Neural cell (in vitro differentiated cells): ENCODE measurements at regions not wholly inside any gene's neighbourhood (a gene's known extent, or its start where the extent isn't known, plus 50 kb on each side); places are given as distances from the start of the nearest gene placed in this dataset.

Experiments
- EP300 ChIP-seq: fragments of 450-650 bp; conservative IDR thresholded peaks from 2 replicates; pipeline ENCODE4 v1.6.1; 2014; ENCODE audit warnings: antibody characterized with exemption, mild to moderate bottlenecking, moderate library complexity; ENCODE audit not compliant: poor library complexity, severe bottlenecking
- EZH2 ChIP-seq: fragments of 200-600, 300-800 bp; shearing (Covaris generic), sonication (generic); IDR thresholded peaks from 2 replicates; pipeline ENCODE4 v1.6.1; 2014; ENCODE audit warnings: antibody characterized with exemption, low read length, borderline replicate concordance, mild to moderate bottlenecking; ENCODE audit not compliant: insufficient read depth, poor library complexity, severe bottlenecking
- MXI1 ChIP-seq: fragments of 450-650 bp; conservative IDR thresholded peaks from 2 replicates; pipeline ENCODE4 v1.6.1; 2014; ENCODE audit warnings: antibody characterized with exemption, mild to moderate bottlenecking; ENCODE audit not compliant: poor library complexity, severe bottlenecking
- POLR2AphosphoS5 ChIP-seq: IDR thresholded peaks from 2 replicates; pipeline ENCODE4 v1.6.1; 2012
- RAD21 ChIP-seq: fragments of 450-650 bp; conservative IDR thresholded peaks from 2 replicates; pipeline ENCODE4 v1.6.1; 2014; ENCODE audit warnings: antibody characterized with exemption, mild to moderate bottlenecking, moderate library complexity
- TAF1 ChIP-seq: IDR thresholded peaks from 2 replicates; pipeline ENCODE4 v1.6.1; 2012; ENCODE audit warnings: low read depth
- TF ChIP-seq, protein P1 (sequence below): fragments of 450-650 bp; IDR thresholded peaks from 2 replicates; pipeline ENCODE4 v1.5.1; 2014; ENCODE audit warnings: antibody characterized with exemption, mild to moderate bottlenecking, moderate library complexity; ENCODE audit not compliant: poor library complexity, severe bottlenecking
- TF ChIP-seq, protein P2 (sequence below): IDR thresholded peaks from 2 replicates; pipeline ENCODE4 v1.6.1; 2012; ENCODE audit warnings: borderline replicate concordance

DNA sequence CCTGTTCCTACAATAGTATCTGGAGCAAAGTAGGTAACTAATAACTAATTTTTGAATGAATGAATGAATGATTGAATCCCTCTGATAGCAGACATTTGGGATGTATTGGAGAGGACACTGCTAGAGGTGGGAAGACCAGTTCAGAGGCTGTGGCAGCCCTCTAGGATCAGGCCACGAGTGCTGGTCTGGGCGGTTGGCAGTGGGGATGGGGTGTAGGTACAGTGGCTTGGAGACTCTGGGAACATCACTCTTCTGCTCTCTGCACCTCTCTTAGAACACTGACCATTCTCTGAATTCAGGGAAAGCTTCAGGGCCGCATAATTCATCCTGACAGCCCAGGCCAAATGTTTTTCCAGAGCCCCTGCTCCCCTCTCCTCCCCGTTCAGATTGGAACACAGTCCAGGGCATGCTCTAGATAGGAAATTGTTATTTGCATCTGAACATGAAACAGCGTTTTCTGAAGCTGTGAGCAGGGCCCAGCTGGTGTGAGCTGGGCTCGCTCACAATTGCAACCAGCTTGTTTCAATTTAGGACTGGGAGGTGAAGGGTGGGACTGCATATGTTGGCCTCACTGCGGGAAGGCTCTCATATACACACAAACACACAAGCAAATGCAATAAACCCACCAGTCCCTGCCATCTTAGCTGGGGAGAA is 253.1 kb upstream of the USP24 start:
- TF ChIP-seq, protein P1, sequence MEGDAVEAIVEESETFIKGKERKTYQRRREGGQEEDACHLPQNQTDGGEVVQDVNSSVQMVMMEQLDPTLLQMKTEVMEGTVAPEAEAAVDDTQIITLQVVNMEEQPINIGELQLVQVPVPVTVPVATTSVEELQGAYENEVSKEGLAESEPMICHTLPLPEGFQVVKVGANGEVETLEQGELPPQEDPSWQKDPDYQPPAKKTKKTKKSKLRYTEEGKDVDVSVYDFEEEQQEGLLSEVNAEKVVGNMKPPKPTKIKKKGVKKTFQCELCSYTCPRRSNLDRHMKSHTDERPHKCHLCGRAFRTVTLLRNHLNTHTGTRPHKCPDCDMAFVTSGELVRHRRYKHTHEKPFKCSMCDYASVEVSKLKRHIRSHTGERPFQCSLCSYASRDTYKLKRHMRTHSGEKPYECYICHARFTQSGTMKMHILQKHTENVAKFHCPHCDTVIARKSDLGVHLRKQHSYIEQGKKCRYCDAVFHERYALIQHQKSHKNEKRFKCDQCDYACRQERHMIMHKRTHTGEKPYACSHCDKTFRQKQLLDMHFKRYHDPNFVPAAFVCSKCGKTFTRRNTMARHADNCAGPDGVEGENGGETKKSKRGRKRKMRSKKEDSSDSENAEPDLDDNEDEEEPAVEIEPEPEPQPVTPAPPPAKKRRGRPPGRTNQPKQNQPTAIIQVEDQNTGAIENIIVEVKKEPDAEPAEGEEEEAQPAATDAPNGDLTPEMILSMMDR = no peak
- TF ChIP-seq EP300 (no peak), RAD21 (no peak), POLR2AphosphoS5 (no peak), EZH2 (no peak), MXI1 (no peak), TAF1 (no peak)
- TF ChIP-seq, protein P2, sequence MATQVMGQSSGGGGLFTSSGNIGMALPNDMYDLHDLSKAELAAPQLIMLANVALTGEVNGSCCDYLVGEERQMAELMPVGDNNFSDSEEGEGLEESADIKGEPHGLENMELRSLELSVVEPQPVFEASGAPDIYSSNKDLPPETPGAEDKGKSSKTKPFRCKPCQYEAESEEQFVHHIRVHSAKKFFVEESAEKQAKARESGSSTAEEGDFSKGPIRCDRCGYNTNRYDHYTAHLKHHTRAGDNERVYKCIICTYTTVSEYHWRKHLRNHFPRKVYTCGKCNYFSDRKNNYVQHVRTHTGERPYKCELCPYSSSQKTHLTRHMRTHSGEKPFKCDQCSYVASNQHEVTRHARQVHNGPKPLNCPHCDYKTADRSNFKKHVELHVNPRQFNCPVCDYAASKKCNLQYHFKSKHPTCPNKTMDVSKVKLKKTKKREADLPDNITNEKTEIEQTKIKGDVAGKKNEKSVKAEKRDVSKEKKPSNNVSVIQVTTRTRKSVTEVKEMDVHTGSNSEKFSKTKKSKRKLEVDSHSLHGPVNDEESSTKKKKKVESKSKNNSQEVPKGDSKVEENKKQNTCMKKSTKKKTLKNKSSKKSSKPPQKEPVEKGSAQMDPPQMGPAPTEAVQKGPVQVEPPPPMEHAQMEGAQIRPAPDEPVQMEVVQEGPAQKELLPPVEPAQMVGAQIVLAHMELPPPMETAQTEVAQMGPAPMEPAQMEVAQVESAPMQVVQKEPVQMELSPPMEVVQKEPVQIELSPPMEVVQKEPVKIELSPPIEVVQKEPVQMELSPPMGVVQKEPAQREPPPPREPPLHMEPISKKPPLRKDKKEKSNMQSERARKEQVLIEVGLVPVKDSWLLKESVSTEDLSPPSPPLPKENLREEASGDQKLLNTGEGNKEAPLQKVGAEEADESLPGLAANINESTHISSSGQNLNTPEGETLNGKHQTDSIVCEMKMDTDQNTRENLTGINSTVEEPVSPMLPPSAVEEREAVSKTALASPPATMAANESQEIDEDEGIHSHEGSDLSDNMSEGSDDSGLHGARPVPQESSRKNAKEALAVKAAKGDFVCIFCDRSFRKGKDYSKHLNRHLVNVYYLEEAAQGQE = no peak
